ENCODE measurements at regions not wholly inside any gene's neighbourhood (a gene's known extent, or its start where the extent isn't known, plus 50 kb on each side); places are given as distances from the start of the nearest gene placed in this dataset.
"Not testable (repeated sequence)": the region's sequence is repeated elsewhere in the genome, so short reads cannot be mapped to it uniquely, and the experiment has no call there.

- Histone ChIP-seq H3K4me3 (ENCODE audit: low read depth, low read length) (no peak overlapping the region), H3K27me3 (ENCODE audit: control insufficient read depth, insufficient read depth, low read length) (no peaks in the 10 kb centered on the region), H3K36me3 (ENCODE audit: control insufficient read depth, insufficient read depth, low read length) (no peaks in the 10 kb centered on the region)
- no peak for DNase-seq (ENCODE audit: low read depth)
- TF ChIP-seq CTCF (IDR thresholded peaks at IDR 0.05; ENCODE audit: insufficient read depth, low read length, poor library complexity, severe bottlenecking) = no peak
Observed at GRCh38 chr12:67783393-67783792, 134.8 kb downstream of the DYRK2 start.

- no peak for DNase-seq (ENCODE audit: low read depth)
- H3K4me3 ChIP-seq (ENCODE audit: low read depth, low read length) = no peak overlapping the region
- no peak for TF ChIP-seq CTCF (IDR thresholded peaks at IDR 0.05; ENCODE audit: insufficient read depth, low read length, poor library complexity, severe bottlenecking)
Observed at GRCh38 chr12:67784831-67785230, 136.3 kb downstream of the DYRK2 start.

GRCh38 chr12:67786086-67786485 is 137.5 kb downstream of the DYRK2 start:
- TF ChIP-seq CTCF (IDR thresholded peaks at IDR 0.05; ENCODE audit: insufficient read depth, low read length, poor library complexity, severe bottlenecking) = no peak
- DNase-seq (ENCODE audit: low read depth) = no peak
- Histone ChIP-seq H3K36me3 (ENCODE audit: control insufficient read depth, insufficient read depth, low read length) (no peaks in the 10 kb centered on the region), H3K4me3 (ENCODE audit: low read depth, low read length) (no peak overlapping the region), H3K27me3 (ENCODE audit: control insufficient read depth, insufficient read depth, low read length) (no peaks in the 10 kb centered on the region)

More at GRCh38 chr12:67784831-67785230, 136.3 kb downstream of the DYRK2 start:
- Histone ChIP-seq H3K27me3 (ENCODE audit: control insufficient read depth, insufficient read depth, low read length) (no peaks in the 10 kb centered on the region), H3K36me3 (ENCODE audit: control insufficient read depth, insufficient read depth, low read length) (no peaks in the 10 kb centered on the region)

- H3K27me3 ChIP-seq (ENCODE audit: control insufficient read depth, insufficient read depth, low read length) = no peaks in the 10 kb centered on the region
- no peak overlapping the region for H3K4me3 ChIP-seq (ENCODE audit: low read depth, low read length)
- no peak for TF ChIP-seq CTCF (IDR thresholded peaks at IDR 0.05; ENCODE audit: insufficient read depth, low read length, poor library complexity, severe bottlenecking)
- H3K36me3 ChIP-seq (ENCODE audit: control insufficient read depth, insufficient read depth, low read length) = no peaks in the 10 kb centered on the region
- no peak for DNase-seq (ENCODE audit: low read depth)
Observed at GRCh38 chr12:67788118-67788517, 139.6 kb downstream of the DYRK2 start.

- Histone ChIP-seq H3K4me3 (ENCODE audit: low read depth, low read length) (no peak overlapping the region), H3K27me3 (ENCODE audit: control insufficient read depth, insufficient read depth, low read length) (no peaks in the 10 kb centered on the region), H3K36me3 (ENCODE audit: control insufficient read depth, insufficient read depth, low read length) (no peaks in the 10 kb centered on the region)
- no peak for TF ChIP-seq CTCF (IDR thresholded peaks at IDR 0.05; ENCODE audit: insufficient read depth, low read length, poor library complexity, severe bottlenecking)
- DNase-seq (ENCODE audit: low read depth) = no peak
Observed at GRCh38 chr12:67789266-67789665, 140.7 kb downstream of the DYRK2 start.

GRCh38 chr12:67790660-67791059 is 142.1 kb downstream of the DYRK2 start:
- Histone ChIP-seq H3K4me3 (ENCODE audit: low read depth, low read length) (no peak overlapping the region), H3K36me3 (ENCODE audit: control insufficient read depth, insufficient read depth, low read length) (no peaks in the 10 kb centered on the region), H3K27me3 (ENCODE audit: control insufficient read depth, insufficient read depth, low read length) (no peaks in the 10 kb centered on the region)
- DNase-seq (ENCODE audit: low read depth) = no peak
- no peak for TF ChIP-seq CTCF (IDR thresholded peaks at IDR 0.05; ENCODE audit: insufficient read depth, low read length, poor library complexity, severe bottlenecking)

- H3K4me3 ChIP-seq (ENCODE audit: low read depth, low read length); H3K36me3 ChIP-seq (ENCODE audit: control insufficient read depth, insufficient read depth, low read length); DNase-seq (ENCODE audit: low read depth); H3K27me3 ChIP-seq (ENCODE audit: control insufficient read depth, insufficient read depth, low read length): not testable (repeated sequence)
Observed at GRCh38 chr12:67791362-67791761, 142.8 kb downstream of the DYRK2 start.
